MM.1S (cell line): ENCODE measurements at regions not wholly inside any gene's neighbourhood (a gene's known extent, or its start where the extent isn't known, plus 50 kb on each side); places are given as distances from the start of the nearest gene placed in this dataset.

ENCODE experiments used
- DNase-seq: peaks from one replicate; pipeline ENCODE4 v3.0.0-alpha.2; 2015
- H2AFZ ChIP-seq: fragments of 300-600 bp; sonication (generic); 2 replicates; pipeline ENCODE4 v1.6.0; 2016; ENCODE audit warnings: antibody characterized with exemption, low read length
- H3F3A ChIP-seq: fragments of 300-600 bp; sonication (generic); 2 replicates; pipeline ENCODE4 v1.6.1; 2016; ENCODE audit warnings: mild to moderate bottlenecking, antibody characterized with exemption, low read length, moderate library complexity, mixed read lengths; ENCODE audit not compliant: insufficient read depth
- H3K27ac ChIP-seq: fragments of 300-600 bp; sonication (generic); 2 replicates; pipeline ENCODE4 v1.5.1; 2016; ENCODE audit warnings: mild to moderate bottlenecking, low read length
- H3K27me3 ChIP-seq: fragments of 300-600 bp; sonication (generic); replicated peaks from 2 replicates; pipeline ENCODE4 v1.6.0; 2016; ENCODE audit warnings: low read length; ENCODE audit not compliant: insufficient read depth
- H3K36me3 ChIP-seq: fragments of 300-600 bp; sonication (generic); replicated peaks from 2 replicates; pipeline ENCODE4 v1.6.1; 2016; ENCODE audit warnings: mild to moderate bottlenecking, low read length, mixed read lengths; ENCODE audit not compliant: insufficient read depth
- H3K4me1 ChIP-seq: fragments of 300-600 bp; sonication (generic); 2 replicates; pipeline ENCODE4 v1.6.1; 2016; ENCODE audit warnings: low read length, mixed read lengths
- H3K4me2 ChIP-seq: fragments of 300-600 bp; sonication (generic); 2 replicates; pipeline ENCODE4 v1.6.0; 2016; ENCODE audit warnings: low read depth, low read length
- H3K4me3 ChIP-seq: fragments of 300-600 bp; sonication (generic); 2 replicates; pipeline ENCODE4 v1.5.1; 2016; ENCODE audit warnings: low read length, mixed read lengths
- H3K79me2 ChIP-seq: fragments of 300-600 bp; sonication (generic); 2 replicates; pipeline ENCODE4 v1.6.1; 2016; ENCODE audit warnings: mixed run types, low read length, mixed read lengths
- H3K9ac ChIP-seq: fragments of 300-600 bp; sonication (generic); 2 replicates; pipeline ENCODE4 v1.6.1; 2016; ENCODE audit warnings: low read length, mixed read lengths
- H3K9me2 ChIP-seq: fragments of 300-600 bp; sonication (generic); replicated peaks from 2 replicates; pipeline ENCODE4 v1.6.1; 2016; ENCODE audit warnings: mild to moderate bottlenecking, low read length, mixed read lengths; ENCODE audit not compliant: insufficient read depth
- H3K9me3 ChIP-seq: fragments of 300-600 bp; sonication (generic); replicated peaks from 2 replicates; pipeline ENCODE4 v1.6.1; 2016; ENCODE audit warnings: mild to moderate bottlenecking, low read length, mixed read lengths; ENCODE audit not compliant: insufficient read depth
- H4K20me1 ChIP-seq: fragments of 300-600 bp; sonication (generic); 2 replicates; pipeline ENCODE4 v1.6.1; 2016; ENCODE audit warnings: mild to moderate bottlenecking, low read length, moderate library complexity, mixed read lengths; ENCODE audit not compliant: insufficient read depth
- CTCF ChIP-seq: fragments of 300-600 bp; sonication (generic); IDR thresholded peaks from 2 replicates; pipeline ENCODE4 v1.5.1; 2016; ENCODE audit warnings: antibody characterized with exemption, low read length, mixed read lengths
- EZH2 ChIP-seq: fragments of 300-600 bp; sonication (generic); optimal IDR thresholded peaks from 2 replicates; pipeline ENCODE3; 2017; ENCODE audit warnings: low read depth, mild to moderate bottlenecking, antibody characterized with exemption, low read length, mixed read lengths
- EZH2phosphoT487 ChIP-seq: fragments of 300-600 bp; sonication (generic); IDR thresholded peaks from 2 replicates; pipeline ENCODE4 v1.6.1; 2018; ENCODE audit warnings: antibody characterized with exemption, low read length

GRCh38 chr2:12602661-12603060 is 114.1 kb upstream of the TRIB2 start:
- no peaks in the 10 kb centered on the region for H3K4me1 ChIP-seq
- no peak for TF ChIP-seq CTCF
- no peak for TF ChIP-seq EZH2
- no peak for TF ChIP-seq EZH2phosphoT487
- H2AFZ ChIP-seq, result no peak overlapping the region
- H3K9ac ChIP-seq, result no peak overlapping the region
- no peaks in the 10 kb centered on the region for H3K79me2 ChIP-seq
- no peaks in the 10 kb centered on the region for H3K9me2 ChIP-seq
- H4K20me1 ChIP-seq, result no peaks in the 10 kb centered on the region
- DNase-seq, result no peak
- H3K4me3 ChIP-seq, result no peak overlapping the region
- H3K27me3 ChIP-seq, result no peaks in the 10 kb centered on the region
- H3K27ac ChIP-seq, result no peak overlapping the region
- H3F3A ChIP-seq, result no peaks in the 10 kb centered on the region
- no peak overlapping the region for H3K4me2 ChIP-seq
- H3K9me3 ChIP-seq, result no peaks in the 10 kb centered on the region
- H3K36me3 ChIP-seq, result no peaks in the 10 kb centered on the region

DNA sequence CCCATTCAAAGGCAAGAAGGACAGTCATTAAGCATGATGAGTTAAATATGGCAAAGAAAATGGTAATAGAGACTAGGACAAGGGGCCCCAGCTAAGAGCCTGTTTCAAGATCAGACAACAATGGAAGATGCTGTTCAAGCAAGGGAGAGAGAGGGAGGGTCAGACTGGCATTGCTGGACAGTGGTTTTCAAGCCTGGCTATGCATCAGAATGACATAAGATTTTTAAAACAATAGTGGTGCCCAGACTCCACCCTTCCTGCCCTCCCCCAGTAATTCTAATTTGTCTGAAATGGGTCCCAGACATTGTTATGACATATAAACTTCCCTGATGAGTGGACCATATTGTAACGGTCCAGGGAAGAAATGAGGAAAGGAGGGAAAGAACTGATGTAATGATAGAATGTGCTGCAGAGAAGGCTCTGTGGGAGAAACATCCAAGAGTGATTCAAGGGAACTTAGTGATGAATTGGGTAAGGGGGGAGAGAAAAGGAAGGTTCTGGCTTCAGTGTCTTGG is 112.9 kb upstream of the TRIB2 start:
- Histone ChIP-seq H3K9me2 (no peaks in the 10 kb centered on the region), H3K27me3 (no peaks in the 10 kb centered on the region), H3K9ac (no peak overlapping the region), H3K27ac (no peak overlapping the region), H3F3A (no peaks in the 10 kb centered on the region), H3K4me3 (no peak overlapping the region), H3K4me1 (no peaks in the 10 kb centered on the region), H3K36me3 (no peaks in the 10 kb centered on the region), H4K20me1 (no peaks in the 10 kb centered on the region), H3K9me3 (no peaks in the 10 kb centered on the region), H2AFZ (no peak overlapping the region), H3K79me2 (no peaks in the 10 kb centered on the region), H3K4me2 (no peak overlapping the region)
- no peak for DNase-seq
- TF ChIP-seq EZH2 (no peak), EZH2phosphoT487 (no peak), CTCF (no peak)

- Histone ChIP-seq H3K9ac (no peak overlapping the region), H3K9me3 (no peaks in the 10 kb centered on the region), H3K27ac (no peak overlapping the region), H3K4me3 (no peak overlapping the region), H3K27me3 (no peaks in the 10 kb centered on the region), H4K20me1 (no peaks in the 10 kb centered on the region), H3K9me2 (no peaks in the 10 kb centered on the region), H3K36me3 (no peaks in the 10 kb centered on the region), H3F3A (no peaks in the 10 kb centered on the region), H3K4me1 (no peaks in the 10 kb centered on the region), H3K79me2 (no peaks in the 10 kb centered on the region), H2AFZ (no peak overlapping the region), H3K4me2 (no peak overlapping the region)
- no peak for DNase-seq
- TF ChIP-seq EZH2 (no peak), EZH2phosphoT487 (no peak), CTCF (no peak)
These were observed 112.4 kb upstream of the TRIB2 start for GRCh38 chr2:12604341-12604740.
